Activated naive CD8-positive, alpha-beta T cell treated with anti-CD3 and anti-CD28 coated beads for 36 hours (primary cell): ENCODE measurements at regions not wholly inside any gene's neighbourhood (a gene's known extent, or its start where the extent isn't known, plus 50 kb on each side); places are given as distances from the start of the nearest gene placed in this dataset.

ENCODE experiments used
- DNase-seq: peaks from one replicate; pipeline ENCODE4 v3.0.0; 2021
- H3K27ac Mint-ChIP-seq: one replicate; pipeline ENCODE4 v1.8.0; 2022; ENCODE audit warnings: mild to moderate bottlenecking, moderate library complexity, mixed read lengths
- H3K27me3 Mint-ChIP-seq: one replicate; pipeline ENCODE4 v1.8.0; 2022; ENCODE audit warnings: mild to moderate bottlenecking, mixed read lengths
- H3K36me3 Mint-ChIP-seq: one replicate; pipeline ENCODE4 v1.8.0; 2021; ENCODE audit warnings: mild to moderate bottlenecking, mixed read lengths
- H3K4me1 Mint-ChIP-seq: one replicate; pipeline ENCODE4 v1.8.0; 2021; ENCODE audit warnings: mixed read lengths
- H3K4me3 Mint-ChIP-seq: one replicate; pipeline ENCODE4 v1.8.0; 2022; ENCODE audit warnings: mild to moderate bottlenecking, moderate library complexity, mixed read lengths
- H3K9me3 Mint-ChIP-seq: one replicate; pipeline ENCODE4 v1.8.0; 2022; ENCODE audit warnings: mixed read lengths

- DNase-seq: no peak
- Mint-ChIP-seq H3K27ac (no peak overlapping the region), H3K4me3 (no peak overlapping the region), H3K27me3 (no peaks in the 10 kb centered on the region), H3K36me3 (no peaks in the 10 kb centered on the region), H3K9me3 (peaks cover 6% of the 10 kb centered on the region), H3K4me1 (no peaks in the 10 kb centered on the region)
These were observed 424.8 kb upstream of the EPHA5 start for GRCh38 chr4:66095065-66095464.

GRCh38 chr4:66094070-66094469, 423.8 kb upstream of the EPHA5 start:
- Mint-ChIP-seq H3K4me1 (no peaks in the 10 kb centered on the region), H3K36me3 (no peaks in the 10 kb centered on the region), H3K4me3 (no peak overlapping the region), H3K27me3 (no peaks in the 10 kb centered on the region), H3K27ac (no peak overlapping the region), H3K9me3 (peaks cover 6% of the 10 kb centered on the region)
- no peak for DNase-seq

DNA sequence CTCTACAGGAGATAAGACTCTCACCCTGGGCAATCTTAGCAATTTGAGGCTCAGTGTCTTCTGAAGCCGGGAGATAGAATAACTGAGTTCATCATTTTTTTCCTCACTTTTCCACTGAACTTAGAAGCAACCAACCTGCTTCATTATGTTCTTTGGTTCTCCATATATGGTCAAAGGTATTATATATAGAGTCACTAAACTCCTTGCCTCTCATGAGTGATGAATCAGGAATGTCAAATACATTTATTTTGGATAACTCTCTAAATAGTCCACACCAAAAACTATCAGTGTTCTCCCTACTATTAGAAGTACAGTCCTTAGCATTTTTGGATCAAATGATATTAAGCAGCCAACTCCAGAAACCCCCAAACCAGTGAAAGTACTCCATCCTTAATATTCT, 421.5 kb upstream of the EPHA5 start:
- H3K4me1 Mint-ChIP-seq: no peaks in the 10 kb centered on the region
- peaks cover 5% of the 10 kb centered on the region for H3K9me3 Mint-ChIP-seq
- H3K4me3 Mint-ChIP-seq: no peak overlapping the region
- H3K36me3 Mint-ChIP-seq: no peaks in the 10 kb centered on the region
- no peak for DNase-seq
- no peak overlapping the region for H3K27ac Mint-ChIP-seq
- no peaks in the 10 kb centered on the region for H3K27me3 Mint-ChIP-seq

- H3K27ac Mint-ChIP-seq: no peak overlapping the region
- H3K4me1 Mint-ChIP-seq: no peaks in the 10 kb centered on the region
- no peak for DNase-seq
- peaks cover 9% of the 10 kb centered on the region for H3K9me3 Mint-ChIP-seq
- H3K4me3 Mint-ChIP-seq: no peak overlapping the region
- H3K27me3 Mint-ChIP-seq: no peaks in the 10 kb centered on the region
- no peaks in the 10 kb centered on the region for H3K36me3 Mint-ChIP-seq
These were observed 403.7 kb upstream of the EPHA5 start for GRCh38 chr4:66073961-66074360.

DNA sequence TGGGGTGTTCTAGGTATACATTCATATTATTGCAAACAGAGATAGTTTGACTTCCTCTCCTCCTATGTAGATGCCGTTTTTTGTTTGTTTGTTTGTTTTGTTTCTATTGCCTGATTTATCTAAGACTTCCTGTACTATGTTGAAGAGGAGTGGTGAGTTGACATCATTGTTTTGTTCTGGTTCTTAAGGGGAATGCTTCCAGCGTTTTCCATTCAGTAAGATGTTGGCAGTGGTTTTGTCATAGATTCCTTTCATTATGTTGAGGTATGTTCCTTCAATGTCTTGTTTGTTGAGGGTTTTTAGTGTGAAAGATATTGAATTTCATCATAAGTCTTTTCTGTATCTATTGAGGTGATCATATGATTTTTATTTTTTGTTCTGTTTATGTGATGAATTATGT, 401.6 kb upstream of the EPHA5 start:
- Mint-ChIP-seq H3K9me3 (peaks cover 9% of the 10 kb centered on the region), H3K27ac (no peak overlapping the region), H3K4me1 (no peaks in the 10 kb centered on the region), H3K27me3 (no peaks in the 10 kb centered on the region), H3K4me3 (no peak overlapping the region), H3K36me3 (no peaks in the 10 kb centered on the region)
- no peak for DNase-seq

DNA sequence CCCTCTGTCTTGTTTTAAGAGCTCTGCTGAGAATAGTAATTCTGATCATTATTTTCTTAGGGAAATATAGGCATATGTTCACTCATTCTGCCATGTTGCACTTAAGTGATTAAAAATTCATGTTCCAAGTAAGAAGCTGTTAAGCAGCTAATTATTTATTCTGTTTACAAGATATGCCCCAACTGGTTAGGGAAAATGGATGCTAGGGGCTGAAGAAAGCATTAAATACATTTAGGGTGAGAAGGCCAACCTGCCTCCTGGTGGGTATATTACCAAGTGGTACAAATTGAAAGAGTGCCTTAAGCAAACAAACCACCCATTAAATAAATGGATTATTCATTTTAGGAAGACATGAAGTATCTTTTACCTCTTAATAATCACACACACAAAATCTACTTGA, 392.6 kb upstream of the EPHA5 start:
- H3K9me3 Mint-ChIP-seq: peaks cover 3% of the 10 kb centered on the region
- H3K4me3 Mint-ChIP-seq: no peak overlapping the region
- no peaks in the 10 kb centered on the region for H3K36me3 Mint-ChIP-seq
- H3K4me1 Mint-ChIP-seq: no peaks in the 10 kb centered on the region
- H3K27ac Mint-ChIP-seq: no peak overlapping the region
- no peak for DNase-seq
- H3K27me3 Mint-ChIP-seq: no peaks in the 10 kb centered on the region

GRCh38 chr4:66062044-66062443, 391.8 kb upstream of the EPHA5 start:
- no peaks in the 10 kb centered on the region for H3K36me3 Mint-ChIP-seq
- DNase-seq: no peak
- H3K4me3 Mint-ChIP-seq: no peak overlapping the region
- no peak overlapping the region for H3K27ac Mint-ChIP-seq
- H3K9me3 Mint-ChIP-seq: peaks cover 3% of the 10 kb centered on the region
- no peaks in the 10 kb centered on the region for H3K4me1 Mint-ChIP-seq
- H3K27me3 Mint-ChIP-seq: no peaks in the 10 kb centered on the region

GRCh38 chr4:66059556-66059955, 389.3 kb upstream of the EPHA5 start:
- no peak overlapping the region for H3K4me3 Mint-ChIP-seq
- H3K36me3 Mint-ChIP-seq: no peaks in the 10 kb centered on the region
- no peak overlapping the region for H3K27ac Mint-ChIP-seq
- peaks cover 10% of the 10 kb centered on the region for H3K9me3 Mint-ChIP-seq
- no peak for DNase-seq
- no peaks in the 10 kb centered on the region for H3K4me1 Mint-ChIP-seq
- H3K27me3 Mint-ChIP-seq: no peaks in the 10 kb centered on the region

GRCh38 chr4:66059136-66059535, 388.8 kb upstream of the EPHA5 start:
- Mint-ChIP-seq H3K27me3 (no peaks in the 10 kb centered on the region), H3K27ac (no peak overlapping the region), H3K4me1 (no peaks in the 10 kb centered on the region), H3K36me3 (no peaks in the 10 kb centered on the region), H3K4me3 (no peak overlapping the region), H3K9me3 (peaks cover 10% of the 10 kb centered on the region)
- no peak for DNase-seq

DNA sequence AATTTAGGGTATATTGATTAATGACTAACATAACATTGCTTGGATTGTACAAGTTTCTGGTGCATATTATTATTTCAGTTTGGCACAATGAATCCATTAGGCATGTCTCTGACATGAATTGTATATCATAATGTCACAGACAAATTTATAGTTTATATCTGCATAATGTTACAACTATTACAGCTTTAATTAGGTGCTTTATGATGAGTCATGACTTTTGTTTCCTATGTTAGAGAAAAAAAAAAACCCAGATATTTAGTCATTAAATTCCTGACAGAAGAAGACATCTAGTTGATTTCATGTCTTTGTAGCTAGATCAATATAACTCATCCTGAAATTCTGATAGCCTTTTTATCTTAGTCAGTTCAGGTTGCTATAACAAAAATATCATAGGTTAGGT, 385.7 kb upstream of the EPHA5 start:
- no peak overlapping the region for H3K4me3 Mint-ChIP-seq
- no peaks in the 10 kb centered on the region for H3K4me1 Mint-ChIP-seq

DNA sequence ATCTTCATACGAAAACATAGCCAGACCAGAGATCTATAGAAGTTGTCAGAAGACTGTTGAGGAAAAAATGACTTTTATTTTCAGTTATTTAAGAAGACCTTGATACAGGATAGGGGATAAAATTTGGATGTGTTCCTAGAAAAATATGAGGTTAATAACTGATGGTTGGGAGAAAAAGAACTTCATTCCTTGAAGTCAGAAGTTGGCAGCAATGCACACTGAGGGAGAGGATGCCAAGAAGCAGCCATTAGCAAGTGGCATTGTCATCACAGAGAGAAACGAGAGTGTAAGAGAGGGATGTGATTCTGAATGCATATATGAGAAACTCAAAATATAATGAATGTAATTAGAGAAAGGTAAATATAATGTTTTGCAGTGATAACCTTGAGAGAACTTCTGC, 382.1 kb upstream of the EPHA5 start:
- Mint-ChIP-seq H3K9me3 (peaks cover 11% of the 10 kb centered on the region), H3K4me3 (no peak overlapping the region), H3K36me3 (no peaks in the 10 kb centered on the region), H3K4me1 (no peaks in the 10 kb centered on the region), H3K27ac (no peak overlapping the region), H3K27me3 (no peaks in the 10 kb centered on the region)
- DNase-seq: no peak

More for the DNA sequence above, 385.7 kb upstream of the EPHA5 start:
- peaks cover 10% of the 10 kb centered on the region for H3K9me3 Mint-ChIP-seq
- no peak overlapping the region for H3K27ac Mint-ChIP-seq
- DNase-seq: no peak
- H3K36me3 Mint-ChIP-seq: no peaks in the 10 kb centered on the region
- no peaks in the 10 kb centered on the region for H3K27me3 Mint-ChIP-seq

GRCh38 chr4:66048861-66049260, 378.6 kb upstream of the EPHA5 start:
- Mint-ChIP-seq H3K36me3 (no peaks in the 10 kb centered on the region), H3K4me1 (no peaks in the 10 kb centered on the region), H3K9me3 (peaks cover 4% of the 10 kb centered on the region), H3K4me3 (no peak overlapping the region), H3K27ac (no peak overlapping the region), H3K27me3 (no peaks in the 10 kb centered on the region)
- DNase-seq: no peak

- Mint-ChIP-seq H3K4me1 (no peaks in the 10 kb centered on the region), H3K36me3 (no peaks in the 10 kb centered on the region), H3K27me3 (no peaks in the 10 kb centered on the region), H3K9me3 (peaks cover 2% of the 10 kb centered on the region), H3K4me3 (no peak overlapping the region), H3K27ac (no peak overlapping the region)
- DNase-seq: no peak
These were observed 375.6 kb upstream of the EPHA5 start for GRCh38 chr4:66045913-66046312.

DNA sequence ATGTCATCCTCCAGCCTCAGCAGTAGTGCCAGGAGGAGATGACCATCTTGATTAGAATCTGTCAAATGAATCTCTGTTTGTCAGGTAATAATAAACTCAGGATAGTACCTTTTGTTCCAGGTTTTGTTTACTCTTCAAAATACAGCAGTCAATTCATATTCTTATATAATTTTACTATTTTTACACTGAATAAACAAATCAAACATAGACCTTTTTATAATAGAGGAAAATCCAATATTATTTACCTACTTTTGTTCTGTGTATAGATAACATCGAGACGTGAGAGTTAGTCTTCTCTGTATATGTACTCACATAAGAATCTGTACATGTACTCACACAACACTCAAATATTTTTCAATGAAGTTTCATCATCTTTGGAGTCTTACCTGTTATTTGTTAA, 365.4 kb upstream of the EPHA5 start:
- no peak overlapping the region for H3K27ac Mint-ChIP-seq
- no peak overlapping the region for H3K4me3 Mint-ChIP-seq
- H3K27me3 Mint-ChIP-seq: no peaks in the 10 kb centered on the region
- DNase-seq: no peak
- H3K9me3 Mint-ChIP-seq: peaks cover 1% of the 10 kb centered on the region
- H3K4me1 Mint-ChIP-seq: no peaks in the 10 kb centered on the region
- H3K36me3 Mint-ChIP-seq: no peaks in the 10 kb centered on the region

- H3K27ac Mint-ChIP-seq: no peak overlapping the region
- H3K9me3 Mint-ChIP-seq: peaks cover 1% of the 10 kb centered on the region
- no peaks in the 10 kb centered on the region for H3K4me1 Mint-ChIP-seq
- DNase-seq: no peak
- H3K27me3 Mint-ChIP-seq: no peaks in the 10 kb centered on the region
- H3K36me3 Mint-ChIP-seq: no peaks in the 10 kb centered on the region
- H3K4me3 Mint-ChIP-seq: no peak overlapping the region
These were observed 364.4 kb upstream of the EPHA5 start for GRCh38 chr4:66034671-66035070.

DNA sequence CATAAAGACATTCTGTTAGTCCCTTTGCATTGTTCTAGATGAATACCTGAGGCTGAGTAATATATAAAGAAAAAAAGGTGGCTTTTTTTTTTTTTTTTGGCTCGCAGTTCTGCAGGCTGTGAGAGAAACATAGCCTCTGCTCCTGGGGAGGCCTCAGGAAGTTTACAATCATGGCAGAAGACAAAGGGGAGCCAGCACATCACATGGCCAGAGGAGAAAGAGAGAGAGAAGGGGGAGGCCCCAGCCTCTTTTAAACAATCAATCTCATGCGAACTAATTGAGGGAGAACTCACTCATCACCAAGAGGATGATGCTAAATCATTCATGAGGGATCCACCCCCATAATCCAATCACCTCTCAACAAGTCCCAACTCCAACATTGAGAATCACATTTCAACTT, 364.0 kb upstream of the EPHA5 start:
- H3K9me3 Mint-ChIP-seq: peaks cover 1% of the 10 kb centered on the region
- H3K4me1 Mint-ChIP-seq: no peaks in the 10 kb centered on the region
- no peaks in the 10 kb centered on the region for H3K36me3 Mint-ChIP-seq
- H3K4me3 Mint-ChIP-seq: no peak overlapping the region
- no peak for DNase-seq
- no peaks in the 10 kb centered on the region for H3K27me3 Mint-ChIP-seq
- H3K27ac Mint-ChIP-seq: no peak overlapping the region

DNA sequence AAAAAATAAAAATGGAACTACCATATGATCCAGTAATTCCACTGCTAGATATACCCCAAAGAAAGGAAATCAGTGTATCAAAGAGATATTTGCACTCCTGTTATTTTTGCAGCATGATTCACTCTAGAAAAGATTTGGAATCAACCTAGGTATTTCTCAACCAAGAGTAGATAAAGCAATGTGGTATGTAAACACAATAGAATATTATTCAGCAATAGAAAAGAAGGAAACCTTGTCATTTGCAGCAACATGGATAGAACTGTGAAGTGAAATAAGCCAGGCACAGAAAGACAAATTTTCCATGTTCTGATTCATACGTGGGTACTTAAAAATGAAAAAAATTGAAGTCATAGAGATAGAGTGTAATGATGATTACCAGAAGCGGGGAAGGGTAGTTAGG, 362.3 kb upstream of the EPHA5 start:
- Mint-ChIP-seq H3K9me3 (no peaks in the 10 kb centered on the region), H3K36me3 (no peaks in the 10 kb centered on the region), H3K4me1 (no peaks in the 10 kb centered on the region), H3K27ac (no peak overlapping the region), H3K27me3 (no peaks in the 10 kb centered on the region), H3K4me3 (no peak overlapping the region)
- no peak for DNase-seq
